ENCODE measurements at regions not wholly inside any gene's neighbourhood (a gene's known extent, or its start where the extent isn't known, plus 50 kb on each side); places are given as distances from the start of the nearest gene placed in this dataset.

DNA sequence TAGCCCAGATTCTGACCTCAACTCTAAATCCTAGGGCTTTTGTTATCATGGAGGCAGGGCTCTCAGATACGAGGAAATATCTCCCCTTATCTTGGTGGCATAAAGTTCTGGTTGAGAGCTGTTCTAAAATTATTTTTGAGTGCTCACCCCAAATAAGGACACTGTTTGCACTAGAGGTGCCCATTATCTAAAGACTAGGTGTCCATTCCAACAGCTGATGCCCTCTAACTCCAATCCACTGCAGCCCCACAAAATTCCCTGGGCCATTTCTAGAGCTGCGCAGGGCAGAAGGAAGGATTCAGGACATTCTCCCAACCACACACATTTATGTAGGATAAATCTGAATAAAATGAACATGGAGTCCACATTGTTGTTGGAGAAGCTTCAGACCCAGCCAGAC lies 301.9 kb downstream of the FGFR2 start:
- Histone ChIP-seq H3K79me2 (ENCODE audit: insufficient read depth, low read length) (no peaks in the 10 kb centered on the region), H3K4me1 (ENCODE audit: insufficient read depth, low read length, poor library complexity, severe bottlenecking) (no peaks in the 10 kb centered on the region), H3K27me3 (ENCODE audit: insufficient read depth, low read length, poor library complexity, severe bottlenecking) (no peaks in the 10 kb centered on the region), H4K20me1 (ENCODE audit: insufficient read depth, low read length, poor library complexity, severe bottlenecking) (no peaks in the 10 kb centered on the region), H2AFZ (ENCODE audit: low read length) (no peak overlapping the region), H3K4me2 (ENCODE audit: low read depth, low read length, poor library complexity, severe bottlenecking) (no peak overlapping the region), H3K9me3 (ENCODE audit: insufficient read depth, low read depth, low read length) (peaks cover 3% of the 10 kb centered on the region; the same call in 1 of the 2 replicates), H3F3A (ENCODE audit: low read depth) (no peaks in the 10 kb centered on the region), H3K4me3 (ENCODE audit: low read length, poor library complexity, severe bottlenecking) (no peak overlapping the region), H3K36me3 (ENCODE audit: insufficient read depth, low read length) (no peaks in the 10 kb centered on the region), H3K9me2 (replicated peaks; ENCODE audit: low read depth, low read length) (no peaks in the 10 kb centered on the region), H3K9ac (ENCODE audit: low read depth, low read length, poor library complexity, severe bottlenecking) (no peak overlapping the region)
- TF ChIP-seq EZH2phosphoT487 (IDR thresholded peaks at IDR 0.05; ENCODE audit: borderline replicate concordance) (no peak), CTCF (conservative IDR thresholded peaks at IDR 0.05; ENCODE audit: low read length) (no peak)

DNA sequence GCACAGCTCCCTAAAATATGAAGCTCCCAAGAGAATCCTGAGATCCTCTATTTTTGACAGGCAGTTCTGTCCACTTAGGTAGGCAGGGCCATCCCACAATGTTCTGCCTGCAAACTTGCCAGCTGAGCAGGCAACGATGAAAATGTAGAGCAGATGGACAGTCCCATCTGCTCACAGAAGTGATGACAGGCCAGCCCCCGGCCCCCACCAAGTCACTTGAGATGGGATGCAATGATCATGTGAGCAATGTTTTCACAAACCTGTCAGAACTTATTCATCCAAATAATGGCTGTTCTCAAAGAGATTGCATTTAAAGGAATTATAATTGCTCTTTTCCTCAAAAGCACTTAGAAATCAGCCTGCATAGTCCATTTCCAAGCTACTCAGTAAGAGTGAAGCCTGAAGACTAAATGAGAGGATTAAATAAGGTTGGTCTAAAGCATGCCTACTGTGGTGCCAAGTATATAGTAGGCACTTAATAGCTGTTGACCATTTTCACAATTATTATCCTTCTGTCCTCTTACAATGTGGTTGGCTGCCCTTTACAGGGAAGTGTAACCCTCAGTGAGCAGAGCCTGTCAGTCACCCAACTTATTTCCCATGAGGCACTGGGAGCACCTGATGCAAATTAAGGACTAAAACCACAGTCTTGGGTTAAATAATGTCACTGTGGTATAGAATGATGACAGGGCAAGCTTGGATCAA lies 301.2 kb downstream of the FGFR2 start:
- Histone ChIP-seq H3K27me3 (ENCODE audit: insufficient read depth, low read length, poor library complexity, severe bottlenecking) (no peaks in the 10 kb centered on the region), H3F3A (ENCODE audit: low read depth) (no peaks in the 10 kb centered on the region), H4K20me1 (ENCODE audit: insufficient read depth, low read length, poor library complexity, severe bottlenecking) (no peaks in the 10 kb centered on the region), H3K9ac (ENCODE audit: low read depth, low read length, poor library complexity, severe bottlenecking) (no peak overlapping the region), H3K4me3 (ENCODE audit: low read length, poor library complexity, severe bottlenecking) (no peak overlapping the region), H3K36me3 (ENCODE audit: insufficient read depth, low read length) (no peaks in the 10 kb centered on the region), H3K4me2 (ENCODE audit: low read depth, low read length, poor library complexity, severe bottlenecking) (no peak overlapping the region), H3K9me2 (replicated peaks; ENCODE audit: low read depth, low read length) (no peaks in the 10 kb centered on the region), H3K79me2 (ENCODE audit: insufficient read depth, low read length) (no peaks in the 10 kb centered on the region), H2AFZ (ENCODE audit: low read length) (no peak overlapping the region), H3K4me1 (ENCODE audit: insufficient read depth, low read length, poor library complexity, severe bottlenecking) (no peaks in the 10 kb centered on the region), H3K9me3 (ENCODE audit: insufficient read depth, low read depth, low read length) (peaks cover 3% of the 10 kb centered on the region; the same call in 1 of the 2 replicates)
- TF ChIP-seq EZH2phosphoT487 (IDR thresholded peaks at IDR 0.05; ENCODE audit: borderline replicate concordance) (no peak), CTCF (conservative IDR thresholded peaks at IDR 0.05; ENCODE audit: low read length) (no peak)

DNA sequence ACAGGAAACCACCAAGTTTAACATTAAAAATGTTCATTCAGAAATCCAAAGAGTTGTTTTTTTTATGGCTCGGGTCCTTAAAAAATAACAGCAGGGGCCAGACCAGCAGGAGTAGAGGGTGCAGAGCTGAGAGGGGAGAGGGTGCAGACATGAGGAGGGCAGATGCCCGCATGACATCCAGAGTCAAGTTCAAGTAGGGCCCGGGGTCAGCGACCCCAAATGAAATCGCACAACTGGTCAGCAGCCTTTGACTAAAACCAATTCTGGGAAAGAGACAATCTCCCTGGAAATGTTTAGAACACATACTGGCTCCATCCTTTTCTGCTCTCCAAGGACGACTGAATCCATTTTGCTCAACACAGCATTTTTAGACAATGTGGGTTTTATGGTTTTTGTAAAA lies 297.5 kb downstream of the FGFR2 start:
- Histone ChIP-seq H2AFZ (ENCODE audit: low read length) (no peak overlapping the region), H3K27me3 (ENCODE audit: insufficient read depth, low read length, poor library complexity, severe bottlenecking) (no peaks in the 10 kb centered on the region), H3F3A (ENCODE audit: low read depth) (no peaks in the 10 kb centered on the region), H3K9me3 (ENCODE audit: insufficient read depth, low read depth, low read length) (peaks cover 3% of the 10 kb centered on the region; the same call in 1 of the 2 replicates), H3K4me1 (ENCODE audit: insufficient read depth, low read length, poor library complexity, severe bottlenecking) (no peaks in the 10 kb centered on the region), H3K79me2 (ENCODE audit: insufficient read depth, low read length) (no peaks in the 10 kb centered on the region), H3K36me3 (ENCODE audit: insufficient read depth, low read length) (no peaks in the 10 kb centered on the region), H3K4me2 (ENCODE audit: low read depth, low read length, poor library complexity, severe bottlenecking) (no peak overlapping the region), H3K9me2 (replicated peaks; ENCODE audit: low read depth, low read length) (no peaks in the 10 kb centered on the region), H4K20me1 (ENCODE audit: insufficient read depth, low read length, poor library complexity, severe bottlenecking) (no peaks in the 10 kb centered on the region), H3K4me3 (ENCODE audit: low read length, poor library complexity, severe bottlenecking) (no peak overlapping the region), H3K9ac (ENCODE audit: low read depth, low read length, poor library complexity, severe bottlenecking) (no peak overlapping the region)
- TF ChIP-seq EZH2phosphoT487 (IDR thresholded peaks at IDR 0.05; ENCODE audit: borderline replicate concordance) (no peak), CTCF (conservative IDR thresholded peaks at IDR 0.05; ENCODE audit: low read length) (no peak)
